Liver (tissue), 8 donors: ENCODE measurements at regions not wholly inside any gene's neighbourhood (a gene's known extent, or its start where the extent isn't known, plus 50 kb on each side); places are given as distances from the start of the nearest gene placed in this dataset.

Experiments
- DNase-seq: peaks from one replicate; pipeline ENCODE4 v3.0.0-alpha.2; 2017; ENCODE audit warnings: low spot score
- H3K27ac ChIP-seq, 2 donors: one replicate each; pipeline ENCODE4 v1.7.0; 2013; ENCODE audit warnings: inconsistent platforms in 2 of 2, low read length in 2 of 2, control low read depth in 1 of 2, low read depth in 1 of 2, mild to moderate bottlenecking in 1 of 2
- H3K27me3 ChIP-seq, 4 donors: one replicate each; pipeline versions ENCODE4 v1.6.1 to v1.7.0; 2013; ENCODE audit warnings: low read length in 3 of 4, inconsistent platforms in 1 of 4, mild to moderate bottlenecking in 1 of 4, moderate library complexity in 1 of 4; ENCODE audit not compliant: control insufficient read depth in 4 of 4, insufficient read depth in 4 of 4
- H3K36me3 ChIP-seq, 4 donors: one replicate each; pipeline versions ENCODE4 v1.6.1 to v1.7.0; 2013; ENCODE audit warnings: low read length in 3 of 4, mild to moderate bottlenecking in 3 of 4, low read depth in 1 of 4, moderate library complexity in 1 of 4; ENCODE audit not compliant: control insufficient read depth in 4 of 4, insufficient read depth in 3 of 4
- H3K4me1 ChIP-seq, 4 donors: one replicate each; pipeline versions ENCODE4 v1.6.1 to v1.7.0; 2013; ENCODE audit warnings: low read length in 3 of 4, mild to moderate bottlenecking in 3 of 4, moderate library complexity in 1 of 4; ENCODE audit not compliant: control insufficient read depth in 4 of 4, insufficient read depth in 4 of 4
- H3K4me3 ChIP-seq, 3 donors: one replicate each; pipeline versions ENCODE4 v1.6.1 to v1.7.0; 2013; ENCODE audit warnings: low read length in 3 of 3, control low read depth in 1 of 3, low read depth in 1 of 3, mild to moderate bottlenecking in 1 of 3
- H3K9ac ChIP-seq, 2 donors: one replicate each; pipeline ENCODE4 v1.7.0; 2013; ENCODE audit warnings: low read length in 2 of 2, mild to moderate bottlenecking in 2 of 2, moderate library complexity in 2 of 2, control low read depth in 1 of 2, low read depth in 1 of 2
- H3K9me3 ChIP-seq, 4 donors: one replicate each; pipeline versions ENCODE4 v1.6.1 to v1.7.0; 2013; ENCODE audit warnings: low read length in 3 of 4; ENCODE audit not compliant: control insufficient read depth in 4 of 4
- ATF3 ChIP-seq: IDR thresholded peaks from 2 replicates; pipeline ENCODE4 v1.6.1; 2016; ENCODE audit warnings: antibody characterized with exemption
- EGR1 ChIP-seq, 2 donors: IDR thresholded peaks; 2 replicates each; pipeline ENCODE4 v1.6.1; 2016 to 2018; ENCODE audit warnings: antibody characterized with exemption in 2 of 2, low read depth in 2 of 2
- FOXA1 ChIP-seq: IDR thresholded peaks from 2 replicates; pipeline ENCODE4 v1.6.1; 2016; ENCODE audit warnings: antibody characterized with exemption
- FOXA2 ChIP-seq: IDR thresholded peaks from 2 replicates; pipeline ENCODE4 v1.6.1; 2016; ENCODE audit warnings: antibody characterized with exemption
- GABPA ChIP-seq, 2 donors: IDR thresholded peaks in 1 of 2; conservative IDR thresholded peaks in 1 of 2; 2 replicates each; pipeline ENCODE4 v1.6.1; 2016; ENCODE audit warnings: antibody characterized with exemption in 2 of 2, mild to moderate bottlenecking in 1 of 2, moderate library complexity in 1 of 2
- HNF4A ChIP-seq, 2 donors: conservative IDR thresholded peaks; 2 replicates each; pipeline ENCODE4 v1.6.1; 2016; ENCODE audit warnings: antibody characterized with exemption in 2 of 2, mild to moderate bottlenecking in 2 of 2
- HNF4G ChIP-seq: IDR thresholded peaks from 2 replicates; pipeline ENCODE4 v1.6.1; 2016; ENCODE audit warnings: antibody characterized with exemption
- JUND ChIP-seq, 2 donors: IDR thresholded peaks; 2 replicates each; pipeline ENCODE4 v1.6.1; 2016; ENCODE audit warnings: antibody characterized with exemption in 2 of 2
- MAX ChIP-seq: IDR thresholded peaks from 2 replicates; pipeline ENCODE4 v1.6.1; 2016; ENCODE audit warnings: antibody characterized with exemption
- NR2F2 ChIP-seq: IDR thresholded peaks from 2 replicates; pipeline ENCODE4 v1.6.1; 2016; ENCODE audit warnings: antibody characterized with exemption
- RAD21 ChIP-seq, 2 donors: IDR thresholded peaks; 2 replicates each; pipeline ENCODE4 v1.6.1; 2016; ENCODE audit warnings: antibody characterized with exemption in 2 of 2, mild to moderate bottlenecking in 2 of 2
- RXRA ChIP-seq, 2 donors: IDR thresholded peaks; 2 replicates each; pipeline ENCODE4 v1.6.1; 2017 to 2018; ENCODE audit warnings: antibody characterized with exemption in 2 of 2, mild to moderate bottlenecking in 1 of 2
- SP1 ChIP-seq: IDR thresholded peaks from 2 replicates; pipeline ENCODE4 v1.6.1; 2018; ENCODE audit warnings: antibody characterized with exemption, mild to moderate bottlenecking
- TAF1 ChIP-seq: conservative IDR thresholded peaks from 2 replicates; pipeline ENCODE4 v1.6.1; 2016; ENCODE audit warnings: antibody characterized with exemption, mild to moderate bottlenecking
- YY1 ChIP-seq: IDR thresholded peaks from 2 replicates; pipeline ENCODE4 v1.6.1; 2016; ENCODE audit warnings: antibody characterized with exemption, mild to moderate bottlenecking
- ZBTB33 ChIP-seq: IDR thresholded peaks from 2 replicates; pipeline ENCODE4 v1.6.1; 2016; ENCODE audit warnings: antibody characterized with exemption
- WGBS: extraction: QIAGEN DNeasy Blood & Tissue Kit; methylation state at CpG from one replicate; pipeline ENCODE4 v1.1.7; 2013; 5-methylcytosine and 5-hydroxymethylcytosine counted together
- TF ChIP-seq, protein P1 (sequence below): fragments of 150-350 bp; IDR thresholded peaks from 2 replicates; pipeline ENCODE4 v1.5.1; 2017; ENCODE audit warnings: improper control_type of control experiment, low read depth, low read length; ENCODE audit not compliant: missing input control
- TF ChIP-seq, protein P2 (sequence below): IDR thresholded peaks from 2 replicates; pipeline ENCODE4 v1.6.1; 2016; ENCODE audit warnings: antibody characterized with exemption, mild to moderate bottlenecking
- donor health status: healthy.
- donor health status: healthy.
- donor health status: healthy.
- donor health status: healthy.
- donor health status: healthy.

GRCh38 chr15:81954158-81954783 is 91.5 kb downstream of the MEX3B start:
- no peak overlapping the region for H3K27ac ChIP-seq
- H3K4me3 ChIP-seq: no peak overlapping the region
- no peaks in the 10 kb centered on the region for H3K4me1 ChIP-seq
- TF ChIP-seq RXRA (IDR thresholded peaks at IDR 0.05) (no peak), NR2F2 (no peak), EGR1 (IDR thresholded peaks at IDR 0.05; ENCODE audit: low read depth in 2 of 2) (no peak), HNF4A (conservative IDR thresholded peaks at IDR 0.05) (no peak), TAF1 (no peak), MAX (no peak), JUND (IDR thresholded peaks at IDR 0.05) (no peak), RAD21 (IDR thresholded peaks at IDR 0.05) (no peak), ZBTB33 (no peak), YY1 (no peak), FOXA1 (no peak), FOXA2 (no peak), SP1 (no peak), HNF4G (no peak)
- TF ChIP-seq, protein P1, sequence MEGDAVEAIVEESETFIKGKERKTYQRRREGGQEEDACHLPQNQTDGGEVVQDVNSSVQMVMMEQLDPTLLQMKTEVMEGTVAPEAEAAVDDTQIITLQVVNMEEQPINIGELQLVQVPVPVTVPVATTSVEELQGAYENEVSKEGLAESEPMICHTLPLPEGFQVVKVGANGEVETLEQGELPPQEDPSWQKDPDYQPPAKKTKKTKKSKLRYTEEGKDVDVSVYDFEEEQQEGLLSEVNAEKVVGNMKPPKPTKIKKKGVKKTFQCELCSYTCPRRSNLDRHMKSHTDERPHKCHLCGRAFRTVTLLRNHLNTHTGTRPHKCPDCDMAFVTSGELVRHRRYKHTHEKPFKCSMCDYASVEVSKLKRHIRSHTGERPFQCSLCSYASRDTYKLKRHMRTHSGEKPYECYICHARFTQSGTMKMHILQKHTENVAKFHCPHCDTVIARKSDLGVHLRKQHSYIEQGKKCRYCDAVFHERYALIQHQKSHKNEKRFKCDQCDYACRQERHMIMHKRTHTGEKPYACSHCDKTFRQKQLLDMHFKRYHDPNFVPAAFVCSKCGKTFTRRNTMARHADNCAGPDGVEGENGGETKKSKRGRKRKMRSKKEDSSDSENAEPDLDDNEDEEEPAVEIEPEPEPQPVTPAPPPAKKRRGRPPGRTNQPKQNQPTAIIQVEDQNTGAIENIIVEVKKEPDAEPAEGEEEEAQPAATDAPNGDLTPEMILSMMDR: no peak
- no peaks in the 10 kb centered on the region for H3K27me3 ChIP-seq
- WGBS: 84% methylated on average over 9 of the region's 9 CpGs
- H3K9ac ChIP-seq: no peak overlapping the region
- H3K36me3 ChIP-seq: no peaks in the 10 kb centered on the region
- H3K9me3 ChIP-seq: peaks cover 0 to 1% (median 0%) of the 10 kb centered on the region in 4 donors
- DNase-seq: no peak

DNA sequence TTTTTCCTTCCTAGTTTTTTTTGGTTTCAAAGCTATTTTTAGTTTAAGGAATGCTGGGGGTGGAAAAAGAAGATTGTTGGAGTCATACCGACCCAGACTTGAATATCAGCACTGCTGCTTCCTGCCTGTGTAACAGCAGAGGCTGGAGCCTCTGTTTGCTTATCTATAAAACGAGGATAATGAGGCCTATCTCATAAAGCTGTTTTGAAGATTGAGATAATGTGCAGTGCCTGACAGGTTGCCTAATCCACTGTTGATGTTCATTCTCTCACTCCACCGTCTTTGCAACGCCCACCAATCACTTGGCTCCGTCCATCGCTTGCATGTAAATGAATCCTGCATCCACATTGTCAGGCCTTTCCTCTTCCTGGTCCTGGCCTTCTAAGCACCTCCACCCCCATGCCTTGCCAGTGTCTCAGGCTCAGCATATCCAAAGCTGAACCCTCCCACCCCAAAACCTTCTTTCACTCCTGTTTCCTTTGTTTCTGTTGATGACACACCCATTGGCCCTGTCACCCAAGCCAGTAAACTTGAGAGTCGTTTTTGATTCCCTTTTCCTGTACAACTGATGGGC is 94.9 kb downstream of the MEX3B start:
- Histone ChIP-seq H3K27ac (no peak overlapping the region), H3K9me3 (peaks cover 0 to 1% (median 0%) of the 10 kb centered on the region in 4 donors), H3K4me3 (no peak overlapping the region), H3K4me1 (no peaks in the 10 kb centered on the region), H3K36me3 (no peaks in the 10 kb centered on the region), H3K9ac (no peak overlapping the region), H3K27me3 (no peaks in the 10 kb centered on the region)
- no peak for DNase-seq
- WGBS: 64% methylated on average over 7 of the region's 7 CpGs
- TF ChIP-seq HNF4G: no peak
- no peak for TF ChIP-seq FOXA1
- no peak for TF ChIP-seq ATF3
- no peak for TF ChIP-seq RXRA (IDR thresholded peaks at IDR 0.05)
- TF ChIP-seq JUND (IDR thresholded peaks at IDR 0.05): no peak
- TF ChIP-seq NR2F2: no peak
- TF ChIP-seq GABPA (IDR thresholded peaks at IDR 0.05 in 1 of 2, conservative IDR thresholded peaks at IDR 0.05 in 1 of 2): no peak
- TF ChIP-seq, protein P2, sequence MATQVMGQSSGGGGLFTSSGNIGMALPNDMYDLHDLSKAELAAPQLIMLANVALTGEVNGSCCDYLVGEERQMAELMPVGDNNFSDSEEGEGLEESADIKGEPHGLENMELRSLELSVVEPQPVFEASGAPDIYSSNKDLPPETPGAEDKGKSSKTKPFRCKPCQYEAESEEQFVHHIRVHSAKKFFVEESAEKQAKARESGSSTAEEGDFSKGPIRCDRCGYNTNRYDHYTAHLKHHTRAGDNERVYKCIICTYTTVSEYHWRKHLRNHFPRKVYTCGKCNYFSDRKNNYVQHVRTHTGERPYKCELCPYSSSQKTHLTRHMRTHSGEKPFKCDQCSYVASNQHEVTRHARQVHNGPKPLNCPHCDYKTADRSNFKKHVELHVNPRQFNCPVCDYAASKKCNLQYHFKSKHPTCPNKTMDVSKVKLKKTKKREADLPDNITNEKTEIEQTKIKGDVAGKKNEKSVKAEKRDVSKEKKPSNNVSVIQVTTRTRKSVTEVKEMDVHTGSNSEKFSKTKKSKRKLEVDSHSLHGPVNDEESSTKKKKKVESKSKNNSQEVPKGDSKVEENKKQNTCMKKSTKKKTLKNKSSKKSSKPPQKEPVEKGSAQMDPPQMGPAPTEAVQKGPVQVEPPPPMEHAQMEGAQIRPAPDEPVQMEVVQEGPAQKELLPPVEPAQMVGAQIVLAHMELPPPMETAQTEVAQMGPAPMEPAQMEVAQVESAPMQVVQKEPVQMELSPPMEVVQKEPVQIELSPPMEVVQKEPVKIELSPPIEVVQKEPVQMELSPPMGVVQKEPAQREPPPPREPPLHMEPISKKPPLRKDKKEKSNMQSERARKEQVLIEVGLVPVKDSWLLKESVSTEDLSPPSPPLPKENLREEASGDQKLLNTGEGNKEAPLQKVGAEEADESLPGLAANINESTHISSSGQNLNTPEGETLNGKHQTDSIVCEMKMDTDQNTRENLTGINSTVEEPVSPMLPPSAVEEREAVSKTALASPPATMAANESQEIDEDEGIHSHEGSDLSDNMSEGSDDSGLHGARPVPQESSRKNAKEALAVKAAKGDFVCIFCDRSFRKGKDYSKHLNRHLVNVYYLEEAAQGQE: no peak
- TF ChIP-seq ZBTB33: no peak
- no peak for TF ChIP-seq TAF1
- no peak for TF ChIP-seq SP1
- TF ChIP-seq MAX: no peak
- no peak for TF ChIP-seq FOXA2
- TF ChIP-seq EGR1 (IDR thresholded peaks at IDR 0.05; ENCODE audit: low read depth in 2 of 2): no peak
- TF ChIP-seq RAD21 (IDR thresholded peaks at IDR 0.05): no peak
- TF ChIP-seq YY1: no peak
